K562 (cell line): ENCODE measurements at regions not wholly inside any gene's neighbourhood (a gene's known extent, or its start where the extent isn't known, plus 50 kb on each side); places are given as distances from the start of the nearest gene placed in this dataset.

Experiments
- ATAC-seq: fragments of 200-7000 bp; cut with Tn5 transposase; 3 replicates; pipeline ENCODE4 v1.9.1; 2020; ENCODE audit warnings: moderate library complexity
- BruUV-seq: library from RNA; stranded (reverse); fragments of 400-500 nt; replicated peaks from 2 replicates; lab custom pipeline; 2021; lab: Mats Ljungman, UMichigan
- CTCF ChIA-PET: fragments of 300-600 bp; formaldehyde crosslinking; extraction: SDS; loops from one replicate; lab custom pipeline; 2021; ENCODE audit warnings: low intra/inter-chr PET ratio; lab: Yijun Ruan, JAX
- POLR2A ChIA-PET: fragments of 300-600, 350-650 bp; sonication (Branson Sonifier 250); formaldehyde crosslinking; extraction: SDS; loops from one replicate; lab custom pipeline; 2021; ENCODE audit warnings: antibody characterized with exemption, inconsistent platforms; lab: Yijun Ruan, JAX
- DNase-seq, 4 experiments: peaks; one replicate each; pipeline versions ENCODE4 v3.0.0 to v3.0.0-alpha.2; 2011 to 2018; ENCODE audit warnings: low spot score in 3 of 4, mixed read lengths in 3 of 4; ENCODE audit errors: extremely low read depth in 1 of 4
- FAIRE-seq: peaks from 2 replicates; lab custom pipeline; 2011; peaks lifted over from hg19 to GRCh38; lab: Jason Lieb, UNC
- H2AFZ ChIP-seq: 2 replicates; pipeline ENCODE4 v1.6.0; 2011; ENCODE audit warnings: low read depth, low read length, control low read depth, inconsistent platforms
- H3K27ac ChIP-seq: fragments of 200-600 bp; 3 replicates; pipeline ENCODE4 v1.8.0; 2011; ENCODE audit warnings: low read depth, mild to moderate bottlenecking, control low read depth, inconsistent platforms, low read length, moderate library complexity, mixed read lengths; ENCODE audit errors: extremely low read depth
- H3K27me3 ChIP-seq, 2 experiments: fragments of 300-600 bp in 1 of 2; 2 replicates in 1 of 2; 3 replicates in 1 of 2; pipeline versions ENCODE4 v1.6.0 to v1.8.0; 2011; ENCODE audit warnings: inconsistent platforms in 2 of 2, low read length in 2 of 2, mild to moderate bottlenecking in 1 of 2, mixed read lengths in 1 of 2, moderate library complexity in 1 of 2; ENCODE audit not compliant: control insufficient read depth in 2 of 2, insufficient read depth in 2 of 2
- H3K36me3 ChIP-seq: fragments of 300-600 bp; 3 replicates; pipeline ENCODE4 v1.8.0; 2011; ENCODE audit warnings: mild to moderate bottlenecking, low read length, inconsistent platforms; ENCODE audit not compliant: control insufficient read depth, insufficient read depth
- H3K4me1 ChIP-seq, 2 experiments: fragments of 200-600 bp in 1 of 2; replicated peaks in 1 of 2; 2 replicates in 1 of 2; 3 replicates in 1 of 2; pipeline versions ENCODE4 v1.5.1 to v1.8.0; 2011; ENCODE audit warnings: inconsistent platforms in 2 of 2, low read length in 2 of 2, mild to moderate bottlenecking in 1 of 2, mixed read lengths in 1 of 2, moderate library complexity in 1 of 2; ENCODE audit not compliant: control insufficient read depth in 2 of 2, insufficient read depth in 2 of 2
- H3K4me2 ChIP-seq: 2 replicates; pipeline ENCODE4 v1.6.1; 2011; ENCODE audit warnings: low read length, control low read depth, inconsistent platforms, mixed read lengths; ENCODE audit not compliant: insufficient read depth
- H3K4me3 ChIP-seq: fragments of 200-600 bp; sonication (generic), shearing (Covaris generic); 2 replicates; pipeline ENCODE4 v1.5.1; 2016; ENCODE audit warnings: control low read depth, inconsistent platforms
- H3K79me2 ChIP-seq: fragments of 200-600 bp; 3 replicates; pipeline ENCODE4 v1.8.0; 2011; ENCODE audit warnings: low read length, inconsistent platforms; ENCODE audit not compliant: control insufficient read depth, insufficient read depth
- H3K9ac ChIP-seq, 2 experiments: 2 replicates each; pipeline versions ENCODE4 v1.6.0 to v1.6.1; 2011; ENCODE audit warnings: low read depth in 2 of 2, low read length in 2 of 2, control low read depth in 1 of 2, inconsistent platforms in 1 of 2, mild to moderate bottlenecking in 1 of 2, mixed read lengths in 1 of 2; ENCODE audit not compliant: insufficient read depth in 1 of 2
- H3K9me1 ChIP-seq: one replicate; pipeline ENCODE4 v1.6.0; 2011; ENCODE audit warnings: inconsistent platforms, mild to moderate bottlenecking, low read length, moderate library complexity; ENCODE audit not compliant: control insufficient read depth, insufficient read depth
- H3K9me3 ChIP-seq: replicated peaks from 2 replicates; pipeline ENCODE4 v1.5.1; 2011; ENCODE audit warnings: low read depth, low read length, inconsistent platforms; ENCODE audit not compliant: control insufficient read depth, insufficient read depth
- H4K20me1 ChIP-seq: replicated peaks from 2 replicates; pipeline ENCODE4 v1.6.1; 2011; ENCODE audit warnings: low read length, inconsistent platforms, mixed read lengths; ENCODE audit not compliant: control insufficient read depth, insufficient read depth
- FOXJ2 ChIP-seq: fragments of 200-800 bp; sonication (Bioruptor generic); IDR thresholded peaks from 2 replicates; pipeline ENCODE4 v1.6.1; 2016; ENCODE audit warnings: missing genetic modification characterization, missing compliant biosample characterization
- HMGN3 ChIP-seq: IDR thresholded peaks from 2 replicates; pipeline ENCODE4 v1.6.1; 2011; ENCODE audit warnings: borderline replicate concordance, low read depth, mild to moderate bottlenecking, mixed read lengths, low read length; ENCODE audit not compliant: insufficient read length; ENCODE audit errors: extremely low read depth
- POLR2H ChIP-seq: IDR thresholded peaks from 2 replicates; pipeline ENCODE4 v1.6.1; 2016; ENCODE audit warnings: missing genetic modification characterization, low read depth, mild to moderate bottlenecking, control low read depth, missing compliant biosample characterization, moderate library complexity
- RBFOX2 ChIP-seq: fragments of 200-400 bp; formaldehyde crosslinking; IDR thresholded peaks from 2 replicates; pipeline ENCODE4 v1.6.1; 2017; ENCODE audit warnings: low read depth, mild to moderate bottlenecking, low read length, moderate library complexity
- ZNF431 ChIP-seq: sonication (generic); formaldehyde crosslinking; IDR thresholded peaks from 2 replicates; pipeline ENCODE4 v1.8.0; 2022; ENCODE audit warnings: mild to moderate bottlenecking, missing genetic modification reagents
- WGBS: fragments of 100-300 bp; shearing (Covaris generic); methylation state at CpG from one replicate; pipeline ENCODE4 v1.1.6; 2016; ENCODE audit warnings: low coverage, mixed read lengths; ENCODE audit not compliant: insufficient coverage; ENCODE audit errors: missing lambda C conversion rate; 5-methylcytosine and 5-hydroxymethylcytosine counted together
- in situ Hi-C: fragments of 300-500 bp; cut with MboI; formaldehyde crosslinking; loops from 4 replicates; pipeline ENCODE4 v1.15.0; 2018; ENCODE audit warnings: inconsistent platforms, mixed read lengths
- intact Hi-C: fragments of 100-400 bp; cut with micrococcal nuclease; formaldehyde crosslinking; loops from 2 replicates; pipeline ENCODE4 v1.14.2; 2022
- TF ChIP-seq, protein P1 (sequence below): fragments of 450-650 bp; IDR thresholded peaks from one replicate; pipeline ENCODE4 v1.6.1; 2018; ENCODE audit warnings: mild to moderate bottlenecking, moderate library complexity; ENCODE audit not compliant: partially characterized antibody

DNA sequence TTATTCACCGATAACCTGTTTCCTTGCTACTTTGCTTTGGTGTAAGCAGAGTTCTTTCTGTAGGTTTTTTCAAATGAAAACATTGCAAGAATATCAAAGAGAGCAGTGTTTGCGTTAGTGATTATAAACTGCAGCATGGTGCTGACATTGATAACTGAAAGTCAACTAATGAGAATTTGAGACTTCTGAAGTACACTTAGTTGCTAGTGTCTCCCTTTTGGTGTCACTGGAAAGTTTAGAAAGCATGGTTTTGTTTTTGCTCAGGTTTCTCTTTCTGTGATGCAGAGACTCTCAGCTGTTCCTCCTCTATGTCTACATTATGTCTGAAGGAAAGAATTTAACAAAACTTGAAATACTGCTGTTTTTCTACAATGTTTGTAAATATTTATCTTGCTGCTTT lies 80.2 kb upstream of the ZNF169 start:
- no peak for ATAC-seq
- WGBS = 80% methylated on average over 2 of the region's 2 CpGs
- Histone ChIP-seq H3K36me3 (peaks cover 57% of the 10 kb centered on the region), H3K9me3 (no peaks in the 10 kb centered on the region), H3K4me2 (no peak overlapping the region), H3K27ac (no peak overlapping the region), H3K9ac (no peak overlapping the region), H3K4me3 (no peak overlapping the region), H4K20me1 (peaks cover 33% of the 10 kb centered on the region), H3K27me3 (no peaks in the 10 kb centered on the region), H2AFZ (no peak overlapping the region), H3K79me2 (peaks cover 39% of the 10 kb centered on the region), H3K4me1 (no peaks in the 10 kb centered on the region; a peak in 1 of 5 replicates), H3K9me1 (no peaks in the 10 kb centered on the region)
- intact Hi-C loops (no loop called here), in situ Hi-C loops (no loop called here)
- TF ChIP-seq POLR2H (tag) (0 out of 2 replicates have a peak, but pooled peaks have one; percentile 19), FOXJ2 (tag) (no peak), RBFOX2 (0 out of 2 replicates have a peak, but pooled peaks have one; percentile 28), ZNF431 (CRISPR knock-in tag) (no peak), HMGN3 (no peak)
- TF ChIP-seq, protein P1, sequence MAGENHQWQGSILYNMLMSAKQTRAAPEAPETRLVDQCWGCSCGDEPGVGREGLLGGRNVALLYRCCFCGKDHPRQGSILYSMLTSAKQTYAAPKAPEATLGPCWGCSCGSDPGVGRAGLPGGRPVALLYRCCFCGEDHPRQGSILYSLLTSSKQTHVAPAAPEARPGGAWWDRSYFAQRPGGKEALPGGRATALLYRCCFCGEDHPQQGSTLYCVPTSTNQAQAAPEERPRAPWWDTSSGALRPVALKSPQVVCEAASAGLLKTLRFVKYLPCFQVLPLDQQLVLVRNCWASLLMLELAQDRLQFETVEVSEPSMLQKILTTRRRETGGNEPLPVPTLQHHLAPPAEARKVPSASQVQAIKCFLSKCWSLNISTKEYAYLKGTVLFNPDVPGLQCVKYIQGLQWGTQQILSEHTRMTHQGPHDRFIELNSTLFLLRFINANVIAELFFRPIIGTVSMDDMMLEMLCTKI = no peak
- FAIRE-seq = no peak
- BruUV-seq = no TSS peak
- ChIA-PET POLR2A (interaction anchor here (0.7 kb wide), 1 partner anchor 177 kb away, joined by 3 read pairs; no protein-coding TSS in a partner anchor), CTCF (no interaction called here)
- no peak for DNase-seq
